ENCODE measurements at regions not wholly inside any gene's neighbourhood (a gene's known extent, or its start where the extent isn't known, plus 50 kb on each side); places are given as distances from the start of the nearest gene placed in this dataset.

GRCh38 chr10:52481986-52482555 lies 168.0 kb downstream of the DKK1 start:
- TF ChIP-seq CTCF (IDR thresholded peaks at IDR 0.05) (no peak), POLR2A (IDR thresholded peaks at IDR 0.05) (no peak)
